ENCODE measurements at regions not wholly inside any gene's neighbourhood (a gene's known extent, or its start where the extent isn't known, plus 50 kb on each side); places are given as distances from the start of the nearest gene placed in this dataset.

DNA sequence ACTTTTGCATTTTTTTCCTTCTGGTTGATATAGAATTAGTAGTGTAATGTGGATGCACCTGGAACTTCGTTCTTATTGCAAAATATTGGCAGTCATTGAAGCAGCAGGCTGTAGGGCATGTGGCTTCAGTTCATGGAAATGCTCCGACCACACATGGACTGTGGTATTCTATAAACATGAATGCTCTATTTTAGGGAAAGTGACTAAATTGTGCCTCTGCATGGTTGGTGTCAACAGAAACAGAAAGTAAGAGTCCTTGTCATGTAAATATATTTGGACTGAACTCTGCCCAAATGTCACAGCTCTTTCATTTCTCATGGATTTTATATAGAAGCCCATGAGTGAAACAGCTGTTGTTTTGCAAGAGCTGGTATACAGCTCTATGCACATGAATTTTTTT is 917.0 kb downstream of the LRFN5 start:
- TF ChIP-seq, protein P1, sequence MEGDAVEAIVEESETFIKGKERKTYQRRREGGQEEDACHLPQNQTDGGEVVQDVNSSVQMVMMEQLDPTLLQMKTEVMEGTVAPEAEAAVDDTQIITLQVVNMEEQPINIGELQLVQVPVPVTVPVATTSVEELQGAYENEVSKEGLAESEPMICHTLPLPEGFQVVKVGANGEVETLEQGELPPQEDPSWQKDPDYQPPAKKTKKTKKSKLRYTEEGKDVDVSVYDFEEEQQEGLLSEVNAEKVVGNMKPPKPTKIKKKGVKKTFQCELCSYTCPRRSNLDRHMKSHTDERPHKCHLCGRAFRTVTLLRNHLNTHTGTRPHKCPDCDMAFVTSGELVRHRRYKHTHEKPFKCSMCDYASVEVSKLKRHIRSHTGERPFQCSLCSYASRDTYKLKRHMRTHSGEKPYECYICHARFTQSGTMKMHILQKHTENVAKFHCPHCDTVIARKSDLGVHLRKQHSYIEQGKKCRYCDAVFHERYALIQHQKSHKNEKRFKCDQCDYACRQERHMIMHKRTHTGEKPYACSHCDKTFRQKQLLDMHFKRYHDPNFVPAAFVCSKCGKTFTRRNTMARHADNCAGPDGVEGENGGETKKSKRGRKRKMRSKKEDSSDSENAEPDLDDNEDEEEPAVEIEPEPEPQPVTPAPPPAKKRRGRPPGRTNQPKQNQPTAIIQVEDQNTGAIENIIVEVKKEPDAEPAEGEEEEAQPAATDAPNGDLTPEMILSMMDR (IDR thresholded peaks at IDR 0.05): no peak
- TF ChIP-seq POLR2A (IDR thresholded peaks at IDR 0.05): no peak
